HuH-7.5 (cell line): ENCODE measurements at regions not wholly inside any gene's neighbourhood (a gene's known extent, or its start where the extent isn't known, plus 50 kb on each side); places are given as distances from the start of the nearest gene placed in this dataset.
"Not testable (repeated sequence)": the region's sequence is repeated elsewhere in the genome, so short reads cannot be mapped to it uniquely, and the experiment has no call there.

Source experiments
- DNase-seq: peaks from one replicate; pipeline ENCODE4 v3.0.0; 2011; ENCODE audit warnings: low spot score

DNA sequence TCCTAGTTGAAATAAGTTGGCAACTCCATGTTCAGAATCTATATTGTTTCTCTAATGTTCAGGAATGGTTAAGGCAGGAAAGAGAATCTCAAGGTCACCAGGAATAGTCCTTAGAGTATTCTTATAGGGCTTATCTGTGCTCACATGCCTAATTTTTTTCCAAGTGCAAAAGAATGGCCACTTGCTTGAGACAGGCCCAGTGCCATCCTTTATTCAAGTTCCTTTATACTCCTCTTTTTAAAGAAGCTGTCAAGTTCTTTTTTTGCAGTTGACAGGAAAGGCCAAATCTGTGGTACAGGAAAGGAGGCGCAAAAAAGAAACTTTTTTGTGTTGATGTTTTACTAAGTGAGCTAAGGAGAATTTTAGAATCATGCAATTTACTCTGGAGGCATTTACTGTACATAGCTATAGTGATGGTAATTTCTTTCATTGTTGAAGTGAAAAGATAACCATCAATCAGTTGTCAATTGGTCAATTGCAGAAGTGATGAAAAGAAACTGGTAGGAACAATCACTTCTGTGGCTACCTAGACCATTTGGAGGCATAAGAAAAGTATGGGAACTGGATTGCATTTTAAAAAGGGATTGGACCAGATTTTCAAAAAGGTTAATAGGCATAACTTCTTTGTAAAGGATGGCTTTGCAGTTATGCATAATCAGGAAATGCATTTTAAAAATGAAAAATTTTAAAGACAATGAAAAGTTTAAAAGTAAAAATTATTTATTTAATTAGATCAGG, 102.5 kb upstream of the SOX2 start:
- no peak for DNase-seq

DNA sequence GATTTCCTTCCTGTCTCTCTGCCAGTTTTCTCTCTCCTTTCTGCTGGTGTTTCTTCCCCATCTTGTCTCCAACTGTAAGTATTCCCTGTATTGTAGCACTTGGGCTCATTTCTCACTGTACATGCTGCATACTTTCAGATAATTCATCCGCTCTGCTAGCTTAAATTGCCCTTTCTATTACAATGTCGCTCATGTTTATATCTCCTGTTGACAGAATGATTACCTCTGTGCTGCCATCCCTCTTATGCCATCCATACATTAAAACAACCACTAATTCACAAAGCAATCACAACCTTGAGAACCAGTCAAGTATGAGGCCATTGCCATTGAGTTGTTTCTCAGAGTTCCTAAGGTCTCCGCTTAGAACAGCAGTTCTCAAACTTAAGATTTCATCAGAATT, 107.5 kb upstream of the SOX2 start:
- DNase-seq = no peak

DNA sequence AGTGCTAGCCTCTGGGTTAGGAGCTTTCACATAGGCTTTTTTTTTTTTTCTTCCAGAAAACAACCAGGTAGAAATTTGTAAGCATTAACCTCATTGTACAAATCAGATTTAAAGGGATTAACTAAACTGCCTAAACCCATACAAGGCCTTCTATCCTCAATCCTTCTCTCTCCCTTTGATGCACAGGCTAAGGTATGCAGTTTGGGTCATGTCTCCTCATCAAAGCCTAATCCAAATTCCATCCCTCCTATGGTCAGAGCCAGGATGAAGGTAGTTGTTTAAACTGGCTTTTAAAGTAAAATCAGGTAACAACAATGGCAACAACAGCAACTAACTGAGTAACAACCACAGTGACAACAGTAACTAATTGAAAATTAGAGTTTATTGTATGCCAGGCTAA, 115.6 kb upstream of the SOX2 start:
- no peak for DNase-seq

DNA sequence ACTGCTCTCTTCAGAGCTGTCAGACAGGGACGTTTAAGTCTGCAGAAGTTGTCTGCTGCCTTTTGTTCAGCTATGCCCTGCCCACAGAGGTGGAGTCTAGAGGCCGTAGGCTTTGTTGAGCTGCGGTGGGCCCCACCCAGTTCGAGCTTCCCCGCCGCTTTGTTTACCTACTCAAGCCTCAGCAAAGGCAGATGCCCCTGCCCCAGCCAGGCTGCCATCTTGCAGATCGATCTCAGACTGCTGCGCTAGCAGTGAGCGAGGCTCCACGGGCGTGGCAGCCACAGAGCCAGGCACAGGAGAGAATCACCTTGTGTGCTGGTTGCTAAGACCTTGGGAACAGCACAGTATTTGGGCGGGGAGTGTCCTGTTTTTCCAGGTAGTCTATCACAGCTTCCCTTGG, 120.8 kb upstream of the SOX2 start:
- DNase-seq = not testable (repeated sequence)

DNA sequence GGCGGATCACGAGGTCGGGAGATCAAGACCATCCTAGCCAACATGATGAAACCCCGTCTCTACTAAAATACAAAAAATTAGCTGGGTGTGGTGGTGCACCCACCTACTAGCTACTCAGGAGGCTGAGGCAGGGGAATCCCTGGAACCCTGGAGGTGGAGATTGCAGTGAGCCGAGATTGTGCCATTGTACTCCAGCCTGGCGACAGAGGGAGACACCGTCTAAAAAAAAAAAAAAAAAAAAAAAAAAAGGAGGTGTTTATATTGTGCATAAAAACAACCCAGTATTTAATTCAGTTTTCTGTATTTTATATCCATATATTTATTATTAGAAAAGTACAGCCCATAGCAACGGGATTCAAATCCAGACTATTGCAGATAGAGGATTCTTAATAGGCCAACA, 129.1 kb upstream of the SOX2 start:
- no peak for DNase-seq

DNA sequence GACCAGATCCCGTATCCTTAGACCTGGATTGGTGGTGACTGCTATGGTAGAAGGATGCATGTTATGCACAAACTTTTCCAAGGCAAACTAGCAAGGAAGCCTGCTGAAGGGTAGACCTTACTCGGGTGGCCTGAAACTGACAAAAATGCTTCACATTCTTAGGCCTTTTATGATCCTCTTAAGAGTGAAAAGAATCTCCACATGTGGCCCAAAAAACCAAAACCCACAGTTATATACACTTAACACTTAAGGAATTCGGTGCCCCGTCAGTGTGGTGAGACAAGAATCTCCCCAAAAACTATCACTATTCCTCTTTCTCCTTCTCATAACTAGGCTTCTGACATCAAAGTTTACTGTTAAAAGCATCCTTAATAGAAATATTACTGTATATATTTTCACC, 130.1 kb upstream of the SOX2 start:
- no peak for DNase-seq

DNA sequence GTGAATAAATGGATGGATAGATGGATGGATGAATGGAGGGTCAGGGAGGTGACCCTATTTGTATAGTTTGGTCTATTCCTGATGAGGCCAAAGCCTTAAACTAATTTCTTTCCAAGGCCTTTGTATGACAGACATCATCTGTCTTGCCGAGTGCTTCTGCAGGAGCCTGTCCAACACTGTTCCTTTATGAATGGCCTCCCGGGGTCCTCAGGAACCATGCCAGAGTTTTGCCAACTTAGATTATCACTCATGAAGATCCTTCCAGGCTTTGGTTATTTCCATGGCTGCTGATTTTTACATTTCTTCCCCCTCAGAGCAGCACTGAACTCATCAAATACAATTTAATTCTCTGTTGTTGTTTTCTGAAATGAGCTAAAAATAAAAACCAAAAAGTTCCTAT, 133.0 kb upstream of the SOX2 start:
- no peak for DNase-seq

DNA sequence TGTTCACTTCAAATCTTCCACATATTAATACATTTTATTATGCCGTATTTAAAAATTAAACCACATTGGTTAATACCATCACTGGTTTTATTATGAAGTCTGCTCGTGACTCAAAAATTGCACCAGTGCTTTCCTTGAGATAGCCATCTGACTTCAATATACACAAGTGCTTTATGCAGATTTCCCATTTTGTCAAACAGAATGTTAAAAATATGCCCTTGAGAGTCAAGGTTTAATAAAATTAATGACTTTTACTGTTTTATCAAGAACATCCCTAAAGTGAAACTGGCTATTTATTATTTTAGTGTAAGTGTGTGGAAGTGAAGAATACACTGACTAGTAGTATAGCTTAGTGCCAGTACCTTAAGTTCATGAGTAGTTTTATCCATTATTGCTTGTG, 139.3 kb upstream of the SOX2 start:
- DNase-seq = no peak

DNA sequence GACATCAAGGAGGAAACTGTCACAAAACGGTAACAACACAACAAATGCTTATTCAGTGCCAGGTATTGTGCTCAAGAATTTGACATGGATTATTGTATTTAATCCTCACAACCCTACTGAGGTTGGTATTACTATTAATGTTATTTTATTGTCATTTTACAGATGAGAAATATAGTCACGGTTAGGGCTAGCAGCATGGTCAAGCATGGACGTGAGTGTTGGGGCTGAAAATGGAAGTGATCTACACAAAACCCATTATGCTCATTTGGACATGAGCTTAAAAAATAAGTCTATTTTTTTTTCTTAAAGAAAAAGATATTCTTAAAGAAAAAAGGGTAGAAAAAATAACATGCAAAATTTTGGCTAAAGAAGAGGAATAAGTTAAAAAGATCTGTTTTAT, 141.3 kb upstream of the SOX2 start:
- DNase-seq = no peak

DNA sequence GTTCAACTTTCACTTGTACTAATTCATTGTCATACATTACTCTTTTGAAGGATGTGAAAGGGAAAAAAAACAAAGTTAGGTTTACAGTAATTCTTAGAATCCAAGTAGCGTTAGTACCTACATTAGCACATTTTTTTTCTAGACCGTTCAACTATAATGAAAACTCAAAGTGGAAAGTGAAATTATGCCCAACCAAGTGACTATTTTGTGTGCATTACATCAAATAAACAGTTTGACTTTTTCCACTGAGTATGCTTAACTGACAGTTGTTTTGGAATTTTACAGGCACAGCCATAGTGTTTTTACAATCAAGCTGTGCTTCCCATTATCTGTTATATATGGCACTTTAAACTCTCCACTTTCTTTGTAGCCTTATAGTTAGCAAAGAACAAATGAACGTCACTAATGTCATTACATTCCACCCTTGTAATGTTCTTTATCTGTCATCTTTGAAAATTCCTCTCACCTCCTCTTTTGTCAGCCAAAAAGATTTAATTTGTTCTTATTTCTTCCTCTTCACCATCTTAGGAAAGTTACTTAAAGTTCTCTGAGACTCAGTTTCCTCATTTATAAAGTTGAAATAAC, 142.3 kb upstream of the SOX2 start:
- no peak for DNase-seq

DNA sequence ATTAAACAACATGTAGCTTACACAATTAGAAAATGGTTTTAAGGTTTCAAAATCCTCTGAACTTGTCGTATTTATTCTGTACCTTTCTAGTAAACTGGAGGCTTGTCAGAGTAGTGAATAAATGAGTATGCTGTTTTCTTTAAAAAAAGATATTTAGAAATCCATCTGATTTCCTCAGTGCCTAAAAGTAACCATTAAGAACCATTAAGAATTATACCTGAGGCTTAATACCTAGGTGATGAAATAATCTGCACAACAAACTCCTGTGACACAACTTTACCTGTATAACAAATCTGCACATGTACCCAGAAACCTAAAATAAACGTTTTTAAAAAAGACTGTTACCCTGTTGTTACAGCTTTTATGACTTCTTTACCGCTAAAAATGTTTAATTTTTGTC, 143.0 kb upstream of the SOX2 start:
- no peak for DNase-seq

DNA sequence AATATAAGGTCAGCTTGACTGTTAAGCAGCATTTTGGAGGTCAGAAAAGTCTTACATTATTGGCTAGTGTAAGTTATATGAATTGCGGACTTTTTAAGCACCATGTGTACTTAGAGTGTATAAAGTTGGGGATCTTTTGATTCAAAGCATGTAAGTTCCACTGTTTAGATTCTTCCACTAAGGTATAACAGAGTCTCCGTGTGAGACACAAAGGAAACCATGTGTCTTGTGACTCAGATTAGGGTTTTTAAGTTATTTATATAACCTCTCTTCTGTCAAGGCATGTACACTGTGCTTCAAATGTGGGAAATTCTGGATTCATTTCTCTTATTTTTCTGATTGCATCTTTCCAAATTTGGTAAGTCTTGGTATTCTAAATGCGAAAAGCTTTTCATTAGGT, 143.5 kb upstream of the SOX2 start:
- DNase-seq = no peak

DNA sequence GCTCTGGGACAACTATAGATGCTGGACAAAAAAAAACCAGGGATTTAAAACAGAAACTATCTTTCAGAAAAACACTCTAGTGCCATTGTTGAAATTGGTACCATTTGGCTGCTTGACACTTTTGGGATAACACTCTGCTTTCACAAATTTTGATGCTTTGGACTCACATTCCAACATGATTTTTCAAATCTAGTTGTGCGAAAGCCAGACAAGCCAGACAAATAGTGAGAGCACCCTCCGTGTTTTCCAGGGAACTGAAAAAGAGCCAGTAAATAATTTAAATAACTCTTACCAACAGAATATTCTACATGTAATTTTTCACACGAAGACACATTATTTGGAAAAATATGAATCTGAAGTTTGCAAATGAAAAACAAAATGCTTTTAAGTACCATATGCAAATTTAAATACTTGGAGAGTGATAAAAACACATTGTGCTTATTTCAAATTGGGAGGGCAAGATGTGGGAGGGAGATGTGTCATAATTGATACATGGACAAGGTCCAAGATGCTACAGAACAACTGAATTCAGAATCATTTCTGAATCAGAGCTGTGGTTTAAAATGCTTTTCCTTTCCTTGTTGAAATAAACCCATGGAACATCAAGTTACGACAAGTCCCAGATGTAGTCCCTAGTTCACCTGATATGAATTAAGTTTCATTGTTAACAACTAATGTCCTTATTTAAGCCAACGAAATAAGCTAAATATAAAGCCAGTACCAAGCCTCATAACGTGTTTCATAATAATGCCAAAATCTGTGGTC, 144.2 kb upstream of the SOX2 start:
- no peak for DNase-seq

DNA sequence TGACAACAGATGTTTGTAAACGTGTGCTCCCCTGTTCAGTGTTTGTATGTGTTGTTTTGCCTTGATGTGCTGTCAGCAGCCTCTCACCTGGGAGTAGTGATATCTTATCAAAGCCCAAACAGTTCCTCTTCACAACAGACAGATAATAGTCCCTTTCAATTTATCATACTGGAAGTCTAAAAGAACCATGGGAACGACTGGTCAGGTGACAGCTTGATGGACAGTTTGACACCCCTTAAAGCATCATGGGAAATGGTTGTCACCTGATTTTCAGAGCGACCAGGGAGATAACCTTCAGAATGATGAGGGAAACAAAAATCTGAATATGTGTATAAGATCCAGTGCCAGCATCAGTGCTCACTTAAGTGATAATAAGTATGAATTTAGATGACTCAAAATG, 146.3 kb upstream of the SOX2 start:
- DNase-seq = no peak

DNA sequence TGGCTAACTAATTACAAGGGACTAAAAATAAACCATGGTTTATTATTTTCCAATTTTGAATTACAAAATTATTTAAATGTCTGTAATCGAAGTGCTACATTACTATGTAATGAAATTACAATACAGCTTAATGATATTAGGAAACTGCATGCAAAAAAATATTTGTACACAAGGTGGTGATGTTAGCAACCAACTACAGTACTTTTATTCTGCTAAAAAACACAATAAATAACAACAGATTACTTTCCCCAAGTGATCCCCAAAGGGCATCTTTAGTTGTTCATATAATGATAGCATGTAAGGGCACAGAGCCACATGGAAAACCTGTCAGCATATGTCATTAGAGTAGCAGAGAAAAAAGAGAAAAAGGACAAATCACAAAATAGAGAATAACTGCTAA, 147.5 kb upstream of the SOX2 start:
- no peak for DNase-seq

DNA sequence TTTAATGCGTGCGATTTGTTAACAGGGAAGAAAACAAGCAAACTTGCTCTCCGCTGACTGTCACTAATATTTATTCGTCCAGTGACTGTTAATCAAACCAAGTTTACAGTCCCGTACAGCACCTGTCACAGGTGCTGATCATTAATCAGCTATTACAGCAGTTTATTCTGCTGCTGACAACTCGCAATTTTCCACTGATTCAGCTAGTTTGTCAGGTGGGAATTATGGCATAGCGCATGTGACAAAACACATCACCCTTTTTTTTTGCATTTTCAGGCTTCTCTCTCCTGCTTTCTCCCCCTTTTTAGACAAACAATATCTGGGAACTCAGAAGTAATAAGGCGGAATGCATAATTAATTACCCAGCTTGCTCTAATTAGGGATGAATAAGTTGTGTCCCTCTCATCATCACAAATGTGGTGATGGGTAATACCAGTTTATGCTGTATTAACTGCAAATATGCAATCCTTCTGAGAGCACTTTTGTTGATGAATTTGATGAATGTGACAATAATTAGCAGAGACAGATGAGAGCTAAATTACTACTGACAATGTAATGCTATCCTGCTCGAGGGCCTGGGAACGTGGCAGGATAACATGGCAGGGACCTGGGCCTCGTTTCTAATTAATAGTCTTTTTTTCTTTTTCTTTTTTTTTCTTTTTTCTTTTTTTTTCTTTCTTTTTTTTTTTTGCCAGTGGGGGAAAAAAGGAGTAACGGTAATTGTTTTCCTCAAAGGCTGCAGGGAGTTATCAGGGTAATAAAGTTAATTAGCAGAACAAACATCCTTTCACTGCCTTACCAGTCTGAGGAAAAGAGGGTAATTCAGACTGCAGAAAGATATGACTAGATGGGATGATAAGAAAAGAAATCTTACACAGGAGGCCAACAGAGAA, 150.3 kb upstream of the SOX2 start:
- DNase-seq = no peak

DNA sequence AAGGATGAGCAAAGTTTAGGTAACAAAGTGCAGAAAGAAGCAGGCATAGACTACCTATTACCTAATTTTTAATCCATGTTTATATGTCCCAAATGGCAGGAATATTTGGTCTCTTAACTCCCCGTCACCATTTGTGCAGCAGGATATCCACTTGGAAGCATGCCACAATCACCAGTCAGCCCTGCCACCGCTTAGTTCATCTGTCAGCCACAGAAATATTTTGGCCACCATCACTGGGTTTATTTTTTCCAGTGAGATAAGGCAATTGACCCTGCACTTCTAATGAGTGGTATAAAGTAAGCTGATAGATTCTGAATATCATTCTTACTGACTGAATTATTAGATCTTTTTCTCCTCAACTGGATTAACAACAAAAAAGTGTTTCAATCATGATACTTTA, 152.9 kb upstream of the SOX2 start:
- no peak for DNase-seq

DNA sequence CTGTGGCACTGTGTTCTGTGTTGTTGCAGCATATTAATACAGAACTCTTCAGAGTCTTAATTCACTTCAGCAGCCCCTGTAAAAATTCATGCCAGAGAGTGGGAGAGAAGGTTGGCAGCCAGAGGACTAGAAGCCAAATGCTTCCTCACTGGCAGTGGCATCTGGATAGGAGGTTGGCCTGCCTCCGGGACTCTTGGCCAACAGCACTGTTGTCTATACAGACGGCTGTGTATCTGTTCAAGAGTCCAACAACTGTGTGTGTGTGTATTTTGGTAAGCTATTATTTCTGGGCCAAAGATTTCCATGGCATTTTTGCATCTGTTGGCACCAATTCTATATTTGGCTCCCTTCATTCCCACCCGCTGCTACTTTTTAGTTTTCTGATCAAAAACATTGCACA, 156.0 kb upstream of the SOX2 start:
- no peak for DNase-seq

DNA sequence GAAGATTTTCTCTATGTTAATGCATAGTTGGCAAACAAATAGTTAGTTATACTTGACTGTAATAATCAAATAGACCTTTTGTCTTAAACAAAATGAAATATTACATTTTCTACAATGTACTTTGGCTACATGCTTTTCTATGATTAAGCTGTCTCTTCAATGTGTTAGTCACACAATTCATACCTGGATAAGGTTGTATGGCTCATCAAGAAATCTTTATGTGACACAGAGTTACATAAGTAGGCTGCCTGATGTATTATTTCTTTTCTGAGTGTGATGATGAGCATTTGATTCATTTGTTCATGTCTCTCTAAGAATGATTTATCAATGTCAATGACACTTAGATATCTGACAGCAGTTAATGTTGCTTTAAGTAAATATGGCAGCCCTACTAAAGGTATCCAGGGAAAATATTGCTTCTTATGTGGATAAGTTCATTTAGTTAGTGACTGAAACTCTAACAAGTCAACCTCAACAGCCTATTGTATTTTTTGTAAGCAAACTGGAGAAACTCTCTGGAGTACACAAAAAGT, 157.4 kb upstream of the SOX2 start:
- no peak for DNase-seq

DNA sequence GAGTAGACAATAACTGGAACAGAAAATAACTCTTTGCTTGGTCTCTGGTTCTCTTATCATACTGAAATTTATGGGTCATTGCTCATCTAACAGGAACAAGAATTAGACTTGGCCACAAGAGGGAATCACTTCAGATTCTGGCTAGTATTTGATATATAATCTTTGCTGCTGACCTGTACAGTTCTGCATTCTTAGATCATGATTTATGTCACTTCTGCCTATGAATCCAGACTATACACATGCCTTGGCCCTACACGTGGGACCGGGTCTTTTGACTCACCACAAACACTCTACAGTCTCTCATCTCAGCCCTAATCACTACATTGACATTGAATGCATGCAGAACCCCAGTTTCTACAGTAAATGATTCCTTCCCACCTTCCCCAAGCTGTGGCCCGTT, 162.5 kb upstream of the SOX2 start:
- DNase-seq = no peak

DNA sequence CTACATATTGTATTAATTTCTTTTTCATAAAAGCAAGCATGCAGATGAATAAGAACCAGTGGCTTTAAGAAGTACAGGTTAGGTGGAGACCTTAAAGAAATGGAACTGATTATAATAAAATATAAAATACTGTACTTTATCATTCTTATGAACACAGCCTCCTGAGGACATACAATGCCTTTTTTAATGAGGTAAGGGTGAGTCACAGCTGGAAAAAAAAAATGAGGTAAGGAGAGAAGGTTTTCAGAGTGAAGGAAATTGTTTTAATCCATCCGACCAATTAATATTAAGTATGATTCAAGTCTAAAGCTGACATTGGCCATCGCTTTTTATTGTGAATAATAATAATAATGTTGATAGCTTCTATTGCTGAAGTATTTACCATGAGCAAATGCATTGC, 170.3 kb upstream of the SOX2 start:
- no peak for DNase-seq

DNA sequence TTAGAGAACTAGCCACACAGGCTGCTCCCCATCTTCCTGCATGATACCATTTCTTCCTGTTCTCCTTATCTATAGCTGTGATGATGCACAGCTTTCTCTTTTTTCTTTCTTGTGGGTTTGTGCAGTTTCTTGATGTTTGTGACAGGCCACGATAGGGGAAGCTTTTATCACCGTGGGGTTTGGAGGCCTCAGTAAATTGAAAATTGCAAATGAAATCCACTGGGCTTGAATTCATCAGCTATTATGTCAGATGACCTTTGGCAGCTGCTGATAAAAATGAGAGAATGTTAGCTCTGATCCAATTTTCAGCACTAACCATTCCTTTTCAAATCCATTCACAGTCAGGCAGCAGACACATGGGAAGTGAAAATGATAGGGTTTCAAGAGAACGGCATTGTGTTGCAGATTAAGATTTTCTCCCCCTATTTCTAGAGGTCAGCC, 176.9 kb upstream of the SOX2 start:
- no peak for DNase-seq
